GM19467 (cell line): ENCODE measurements at regions not wholly inside any gene's neighbourhood (a gene's known extent, or its start where the extent isn't known, plus 50 kb on each side); places are given as distances from the start of the nearest gene placed in this dataset.

ENCODE experiments used
- ATAC-seq: cut with Tn5 transposase; IDR thresholded peaks from one replicate; pipeline ENCODE4 v1.9.1; 2021; ENCODE audit warnings: mild to moderate bottlenecking, moderate library complexity; ENCODE audit not compliant: unreplicated experiment

- ATAC-seq, result no peak
Observed at GRCh38 chr4:181956512-181956911, 286.7 kb upstream of the TENM3 start.

DNA sequence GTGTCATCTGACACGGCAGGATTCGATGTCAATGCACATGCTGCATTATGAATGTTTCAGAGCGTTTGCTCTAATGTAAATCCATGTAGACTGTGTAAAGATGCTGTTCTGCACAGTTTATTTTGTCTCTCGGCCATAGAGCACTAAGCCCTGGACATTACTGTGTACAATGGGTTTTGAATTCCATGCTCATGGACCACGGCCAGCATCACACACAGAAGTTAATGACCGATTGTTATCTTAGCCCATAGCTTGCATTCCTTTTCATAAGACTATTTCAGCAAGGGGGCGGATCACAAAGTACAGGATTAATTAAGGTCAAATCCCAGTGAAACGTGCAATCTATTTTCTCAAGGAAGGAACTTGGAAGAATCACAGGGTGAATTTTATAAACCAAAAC is 286.1 kb upstream of the TENM3 start:
- ATAC-seq, result no peak

DNA sequence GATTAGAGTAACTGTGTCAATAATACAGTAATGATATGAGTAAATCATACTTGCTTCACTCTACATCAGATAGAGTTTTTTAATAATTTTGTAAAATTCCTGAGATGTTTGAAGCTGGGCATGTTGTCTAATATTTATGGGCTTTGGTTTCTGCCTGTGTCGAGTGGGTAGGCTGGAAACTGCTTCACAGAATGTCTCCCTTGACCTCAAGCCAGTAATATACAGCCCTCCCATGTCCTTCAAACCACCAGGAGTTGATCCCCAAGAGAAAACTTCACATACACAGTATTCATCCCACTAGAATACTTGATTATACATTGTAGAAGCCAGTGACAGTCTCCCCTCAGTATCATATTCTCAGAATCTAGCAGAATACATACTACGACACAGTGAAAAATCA is 284.8 kb upstream of the TENM3 start:
- ATAC-seq, result no peak

- ATAC-seq, result no peak
Observed at GRCh38 chr4:181959121-181959520, 284.1 kb upstream of the TENM3 start.

- ATAC-seq, result no peak
Observed at GRCh38 chr4:181960384-181960783, 282.8 kb upstream of the TENM3 start.

- ATAC-seq, result no peak
Observed at GRCh38 chr4:181962321-181962720, 280.9 kb upstream of the TENM3 start.

GRCh38 chr4:181964731-181965130 is 278.5 kb upstream of the TENM3 start:
- ATAC-seq, result no peak

DNA sequence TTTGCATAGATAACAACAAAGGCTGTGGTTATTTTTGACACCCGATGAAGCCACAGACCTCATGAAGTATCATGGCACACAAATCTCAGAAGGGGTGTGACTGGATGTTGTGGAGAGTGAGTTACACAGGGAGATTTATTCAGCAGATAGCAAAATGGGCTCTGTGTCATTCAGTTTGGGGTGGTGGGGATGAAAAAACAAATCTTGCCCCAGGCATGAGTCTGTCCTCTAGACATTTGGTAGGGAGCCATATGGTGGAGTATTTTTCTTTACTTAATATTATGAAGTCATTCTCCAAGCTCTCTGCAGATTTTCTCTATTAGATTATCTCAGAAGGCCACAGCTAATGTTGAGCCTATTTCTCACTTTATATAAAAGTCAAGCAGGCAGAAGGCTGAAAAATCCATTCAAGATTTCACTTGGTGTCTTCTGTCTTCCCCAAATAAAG is 277.1 kb upstream of the TENM3 start:
- ATAC-seq, result no peak

GRCh38 chr4:181967401-181967800 is 275.8 kb upstream of the TENM3 start:
- no peak for ATAC-seq

DNA sequence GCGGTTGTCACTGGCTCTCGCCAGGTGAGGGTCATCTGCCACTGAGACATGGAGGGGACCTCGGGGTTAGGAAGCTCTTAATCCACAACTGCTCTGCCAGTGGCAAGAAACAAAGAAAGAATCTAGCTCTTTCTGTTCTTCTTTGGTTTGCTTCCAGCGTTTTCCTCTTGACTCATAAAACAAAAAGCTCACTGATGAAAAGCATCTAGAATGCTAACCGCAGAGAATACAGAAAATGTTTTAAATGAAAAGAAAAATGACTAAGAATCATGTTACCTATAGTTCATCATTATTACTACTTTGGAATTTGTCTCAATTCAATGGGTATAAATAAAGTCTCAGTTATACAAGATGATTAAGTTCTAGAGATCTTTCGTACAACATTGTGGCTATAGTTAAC is 274.8 kb upstream of the TENM3 start:
- ATAC-seq, result no peak

DNA sequence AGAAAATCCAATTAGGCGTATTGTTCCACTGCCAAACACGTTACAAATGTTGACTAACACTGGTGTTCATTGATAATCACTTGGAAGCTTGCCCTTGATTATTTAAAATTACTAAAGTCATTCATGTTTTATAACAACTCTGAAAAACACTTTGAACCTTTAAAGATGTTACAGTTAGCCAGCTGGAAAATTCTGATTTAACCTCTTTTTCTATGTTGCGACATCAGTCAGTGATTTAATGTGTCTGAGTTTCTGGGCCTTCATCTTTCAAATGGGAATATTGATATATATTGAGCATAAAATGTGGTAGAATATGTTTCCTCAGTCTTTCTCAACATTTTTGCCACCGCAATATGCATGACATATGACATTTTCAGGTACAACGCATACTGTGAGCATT is 274.1 kb upstream of the TENM3 start:
- ATAC-seq, result no peak

DNA sequence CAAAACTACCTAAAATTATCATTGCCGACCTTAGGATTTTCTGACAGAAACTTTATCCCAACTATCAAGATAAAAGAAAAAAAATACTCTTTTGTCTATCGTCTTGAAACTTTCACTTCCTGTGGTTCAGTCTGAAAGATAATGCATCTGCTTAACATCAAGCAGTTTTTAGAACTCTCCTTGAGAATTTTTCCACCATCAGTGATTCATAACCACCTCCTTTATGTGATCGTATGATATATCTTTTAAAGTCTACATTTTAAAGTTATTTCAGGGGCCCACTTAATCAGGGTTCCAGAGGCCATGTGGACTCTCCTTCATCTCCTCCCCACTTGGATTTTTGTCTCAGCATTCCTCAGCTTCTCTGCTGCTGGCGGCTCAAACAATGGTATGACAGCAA is 272.8 kb upstream of the TENM3 start:
- ATAC-seq, result no peak

- peak; percentile 72 for ATAC-seq
Observed at GRCh38 chr4:181971411-181971810, 271.8 kb upstream of the TENM3 start.

- no peak for ATAC-seq
Observed at GRCh38 chr4:181971973-181972372, 271.2 kb upstream of the TENM3 start.

DNA sequence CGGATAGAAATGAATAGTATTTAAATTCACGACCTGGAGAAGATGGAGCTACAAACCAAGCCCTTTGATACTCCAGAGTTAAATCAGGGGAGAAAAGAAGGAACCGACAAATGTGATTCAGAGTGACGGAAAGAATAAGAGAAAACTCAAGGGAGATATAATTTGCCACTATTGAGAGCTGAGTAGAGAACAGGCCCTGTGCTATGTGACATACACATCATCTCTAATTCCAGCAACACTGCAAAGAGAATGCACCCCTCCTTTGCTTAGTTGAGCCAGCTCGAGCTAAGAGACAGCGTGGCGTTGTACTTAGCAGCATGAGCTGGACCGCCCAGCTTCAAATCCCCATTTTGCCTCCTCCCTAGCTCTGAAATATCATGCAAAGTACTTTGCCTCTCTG is 266.4 kb upstream of the TENM3 start:
- no peak for ATAC-seq

- no peak for ATAC-seq
Observed at GRCh38 chr4:181982437-181982836, 260.8 kb upstream of the TENM3 start.

GRCh38 chr4:181982856-181983255 is 260.3 kb upstream of the TENM3 start:
- ATAC-seq, result no peak

- no peak for ATAC-seq
Observed at GRCh38 chr4:181987392-181987791, 255.8 kb upstream of the TENM3 start.

- ATAC-seq, result no peak
Observed at GRCh38 chr4:181989071-181989470, 254.1 kb upstream of the TENM3 start.

- no peak for ATAC-seq
Observed at GRCh38 chr4:181991369-181992108, 251.7 kb upstream of the TENM3 start.

DNA sequence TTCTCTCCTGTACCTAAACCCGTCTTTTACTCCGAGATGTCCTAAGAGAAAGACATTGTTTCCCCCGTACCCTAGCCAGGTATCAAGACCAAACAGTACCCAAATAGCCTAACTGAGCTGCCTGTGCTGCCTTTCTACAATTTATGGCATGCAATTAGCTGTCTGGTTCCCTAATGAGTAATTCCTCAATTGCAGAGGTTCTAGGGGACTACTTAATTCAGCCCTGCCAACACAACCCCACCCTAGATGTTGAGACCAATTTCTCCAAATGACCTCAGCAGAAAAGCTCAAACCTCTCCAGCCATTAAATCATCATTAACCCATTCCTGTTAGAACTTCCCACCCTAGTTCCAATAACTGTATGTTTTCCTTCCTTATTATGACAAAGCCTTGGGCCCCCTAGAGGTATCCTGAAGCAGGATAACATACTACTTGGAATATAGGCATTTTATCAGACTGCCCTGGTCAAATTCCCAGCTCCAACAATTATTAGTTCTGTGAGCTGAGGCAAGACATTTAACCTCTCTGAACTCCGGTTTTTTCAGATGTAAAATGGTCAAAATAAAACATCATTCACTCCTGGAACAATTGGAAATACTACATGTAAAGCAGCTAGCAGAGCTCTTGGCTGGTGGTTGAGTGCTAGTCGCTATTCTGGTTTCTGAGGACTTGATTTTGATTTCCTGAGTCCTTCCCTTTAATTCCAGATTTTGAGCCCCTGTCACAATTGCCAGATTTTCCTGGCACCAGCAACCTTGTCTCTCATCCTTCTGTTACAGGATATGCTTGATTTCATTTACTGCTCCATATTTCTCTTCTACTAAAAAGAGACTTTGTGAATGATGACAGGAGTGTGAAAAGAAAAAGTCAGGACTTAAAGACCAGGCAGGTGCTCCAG is 244.6 kb upstream of the TENM3 start:
- ATAC-seq, result no peak

DNA sequence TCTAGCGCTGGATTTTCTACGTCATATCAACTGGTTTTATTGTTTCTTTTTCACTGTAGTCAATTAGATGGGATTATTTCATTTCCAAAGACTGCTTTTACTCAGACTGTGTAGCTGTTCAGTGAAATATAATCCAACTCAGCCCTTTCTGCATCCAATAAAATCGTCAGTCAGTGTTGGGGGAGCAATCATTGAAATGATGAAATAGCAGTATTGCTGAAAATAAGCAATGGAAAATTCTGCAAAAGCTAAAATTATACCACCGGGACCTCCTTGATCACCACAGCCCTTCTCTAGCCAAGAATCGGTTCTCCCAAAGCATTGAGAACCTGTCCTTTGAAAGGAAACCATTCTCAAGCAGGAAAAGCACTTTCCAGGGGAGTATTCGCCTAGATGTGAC is 243.1 kb upstream of the TENM3 start:
- no peak for ATAC-seq
